ENCODE measurements at regions not wholly inside any gene's neighbourhood (a gene's known extent, or its start where the extent isn't known, plus 50 kb on each side); places are given as distances from the start of the nearest gene placed in this dataset.

DNA sequence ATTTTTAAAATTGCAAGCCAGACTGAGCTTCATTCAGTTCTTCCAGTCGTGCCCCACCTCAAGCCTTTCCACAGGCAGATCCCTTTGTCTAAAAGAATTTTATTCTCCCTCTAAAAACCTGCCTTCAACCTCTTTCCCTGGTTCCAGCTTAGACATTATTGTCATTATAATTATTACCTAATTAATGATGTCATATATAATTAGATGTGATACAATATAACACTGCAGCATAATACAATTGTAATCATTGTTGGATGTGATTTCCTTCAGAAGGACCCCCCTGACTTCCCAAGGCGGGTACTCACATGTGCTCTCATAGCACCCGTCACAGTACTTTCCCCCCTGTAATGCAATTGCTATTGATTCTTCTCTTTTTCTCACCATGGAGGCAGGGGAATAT, 88.6 kb downstream of the GPAM start:
- FAIRE-seq: no peak
- Histone ChIP-seq H2BK12ac (ENCODE audit: low read depth, low read length) (no peak overlapping the region), H3K4me1 (replicated peaks in 1 of 4; ENCODE audit: control insufficient read depth in 3 of 4, insufficient read depth in 4 of 4, low read length in 3 of 4) (no peaks in the 10 kb centered on the region), H2BK20ac (ENCODE audit: low read length) (no peak overlapping the region), H4K91ac (replicated peaks; ENCODE audit: insufficient read length, low read length) (no peak overlapping the region), H3K27ac (ENCODE audit: low read depth, low read length) (no peak overlapping the region), H2AK5ac (ENCODE audit: low read depth, low read length) (no peak overlapping the region), H2AFZ (ENCODE audit: low read length) (no peak overlapping the region), H3K56ac (replicated peaks; ENCODE audit: insufficient read length, low read depth, low read length) (no peak overlapping the region), H3K4me3 (ENCODE audit: extremely low read depth in 1 of 4, insufficient read depth in 2 of 4, low read depth in 3 of 4, low read length in 4 of 4) (no peak overlapping the region), H3K18ac (ENCODE audit: extremely low read depth, low read length) (no peak overlapping the region), H2BK15ac (ENCODE audit: low read length) (no peak overlapping the region), H3K9ac (replicated peaks in 1 of 4; ENCODE audit: extremely low read depth in 1 of 4, low read depth in 3 of 4, low read length in 3 of 4) (no peak overlapping the region), H4K20me1 (replicated peaks in 1 of 2; ENCODE audit: control insufficient read depth in 1 of 2, insufficient read depth in 2 of 2, low read length in 2 of 2) (no peaks in the 10 kb centered on the region), H2BK5ac (ENCODE audit: low read depth, low read length) (no peak overlapping the region), H3K14ac (ENCODE audit: insufficient read length) (no peak overlapping the region), H3K36me3 (ENCODE audit: control insufficient read depth in 2 of 4, insufficient read depth in 4 of 4, low read length in 3 of 4) (no peaks in the 10 kb centered on the region), H3K27me3 (replicated peaks in 1 of 4; ENCODE audit: control insufficient read depth in 3 of 4, extremely low read depth in 1 of 4, insufficient read depth in 3 of 4, low read length in 3 of 4) (no peaks in the 10 kb centered on the region), H3K79me2 (ENCODE audit: control insufficient read depth in 1 of 2, insufficient read depth in 2 of 2, low read length in 2 of 2) (no peaks in the 10 kb centered on the region), H3K79me1 (ENCODE audit: low read depth, low read length) (no peaks in the 10 kb centered on the region), H2BK120ac (replicated peaks; ENCODE audit: low read depth, low read length) (no peak overlapping the region), H3K9me3 (ENCODE audit: insufficient read depth in 2 of 2, low read depth in 1 of 2, low read length in 1 of 2) (no peaks in the 10 kb centered on the region), H3K4me2 (ENCODE audit: insufficient read depth in 1 of 2, low read depth in 2 of 2, low read length in 2 of 2) (no peak overlapping the region), H3K4ac (replicated peaks; ENCODE audit: insufficient read length, low read depth, low read length) (no peak overlapping the region), H3K23me2 (ENCODE audit: low read depth, low read length) (no peaks in the 10 kb centered on the region), H3K23ac (ENCODE audit: insufficient read length) (no peak overlapping the region), H4K8ac (ENCODE audit: extremely low read depth, insufficient read depth, low read length) (no peak overlapping the region), H4K5ac (ENCODE audit: insufficient read length, low read depth, low read length) (no peak overlapping the region)
- ChIA-PET CTCF (ENCODE audit: partially characterized antibody) (interaction anchor here (0.8 to 1.5 kb wide), 3 partner anchors 20 to 86 kb away, joined by 3 to 8 read pairs (median 3); no protein-coding TSS in a partner anchor), POLR2A (ENCODE audit: partially characterized antibody) (no interaction called here)
- 92% methylated on average over 3 of the region's 3 CpGs; no CpG with 5 or more reads in 1 of the 2 experiments for WGBS, 2 experiments (ENCODE audit: extremely low coverage in 1 of 2, insufficient coverage in 1 of 2, insufficient read length in 1 of 2, insufficient replicate concordance in 2 of 2, low coverage in 1 of 2, low lambda C conversion rate in 2 of 2, missing lambda C conversion rate in 1 of 2)
- DNase-seq (ENCODE audit: low read depth in 1 of 2, low spot score in 2 of 2): no peak
- TF ChIP-seq JUND (IDR thresholded peaks at IDR 0.05; ENCODE audit: low read length) (no peak), TAF1 (IDR thresholded peaks at IDR 0.05; ENCODE audit: low read depth, low read length) (no peak), EP300 (IDR thresholded peaks at IDR 0.05; ENCODE audit: borderline replicate concordance in 1 of 2, low read depth in 2 of 2, low read length in 2 of 2) (no peak), SAP30 (IDR thresholded peaks at IDR 0.05; ENCODE audit: insufficient read depth, insufficient replicate concordance, low read length) (no peak), POU5F1 (IDR thresholded peaks at IDR 0.05; ENCODE audit: low read depth, low read length) (no peak), KDM1A (IDR thresholded peaks at IDR 0.05; ENCODE audit: borderline replicate concordance, low read length) (no peak), CHD1 (IDR thresholded peaks at IDR 0.05; ENCODE audit: low read depth, low read length) (no peak)

Data from H1 (cell line).